ENCODE measurements at regions not wholly inside any gene's neighbourhood (a gene's known extent, or its start where the extent isn't known, plus 50 kb on each side); places are given as distances from the start of the nearest gene placed in this dataset.

DNA sequence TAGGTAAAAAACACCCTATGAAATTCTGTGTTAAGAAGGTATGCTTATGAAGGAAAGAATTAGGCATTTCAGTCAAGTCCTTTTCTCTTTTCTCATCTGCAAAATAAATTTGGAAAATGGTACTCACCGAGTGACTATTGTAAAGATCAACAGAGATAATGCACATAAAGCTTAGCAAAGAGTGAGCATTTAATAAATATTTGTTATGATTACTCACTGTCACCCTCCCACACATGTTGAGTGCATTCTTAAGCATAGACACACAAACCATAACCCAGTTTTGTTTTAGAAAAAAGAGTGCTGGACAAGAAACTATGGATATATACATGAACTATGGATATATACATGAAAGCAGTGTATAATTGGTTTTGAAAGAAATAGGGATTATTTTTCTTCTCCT, 54.7 kb upstream of the PRLR start:
- Histone ChIP-seq H3K9me3 (ENCODE audit: control insufficient read depth, insufficient read depth, low read length) (no peaks in the 10 kb centered on the region), H2AK9ac (replicated peaks; ENCODE audit: low read depth, low read length, poor library complexity) (no peak overlapping the region), H3K4me3 (ENCODE audit: insufficient read depth, low read depth, low read length) (no peak overlapping the region), H2AK5ac (ENCODE audit: low read depth, low read length) (no peak overlapping the region), H4K8ac (ENCODE audit: low read depth in 2 of 2, low read length in 2 of 2) (no peak overlapping the region), H4K20me1 (ENCODE audit: insufficient read depth, low read length) (no peaks in the 10 kb centered on the region), H2AFZ (replicated peaks; ENCODE audit: low read length, poor library complexity) (no peak overlapping the region), H3K23ac (ENCODE audit: low read depth, low read length) (no peak overlapping the region), H3K56ac (ENCODE audit: extremely low read depth, insufficient read depth, low read length) (no peak overlapping the region), H3K27ac (ENCODE audit: insufficient read depth, low read length) (no peak overlapping the region), H2BK120ac (ENCODE audit: low read depth, low read length) (no peak overlapping the region), H3K27me3 (ENCODE audit: control insufficient read depth, insufficient read depth, low read length) (no peaks in the 10 kb centered on the region), H2BK20ac (ENCODE audit: low read depth, low read length) (no peak overlapping the region), H4K91ac (ENCODE audit: insufficient read depth, low read depth, low read length) (no peak overlapping the region), H3K36me3 (ENCODE audit: control insufficient read depth, insufficient read depth, low read length) (no peaks in the 10 kb centered on the region), H3K4ac (ENCODE audit: low read depth, low read length) (no peak overlapping the region), H3K18ac (ENCODE audit: low read depth, low read length) (no peak overlapping the region), H4K5ac (ENCODE audit: low read depth, low read length) (no peak overlapping the region), H3K9me1 (ENCODE audit: insufficient read depth, low read length) (no peaks in the 10 kb centered on the region), H3K14ac (replicated peaks; ENCODE audit: low read depth, low read length) (no peak overlapping the region), H3K9ac (ENCODE audit: low read depth, low read length) (no peak overlapping the region), H2BK5ac (ENCODE audit: low read depth, low read length, poor library complexity, severe bottlenecking) (no peak overlapping the region), H3K79me1 (ENCODE audit: low read depth in 1 of 2, low read length in 2 of 2) (no peaks in the 10 kb centered on the region), H3K4me2 (ENCODE audit: low read depth, low read length) (no peak overlapping the region), H3K4me1 (ENCODE audit: control insufficient read depth, insufficient read depth, low read length) (no peaks in the 10 kb centered on the region), H2BK15ac (ENCODE audit: low read depth, low read length) (no peak overlapping the region)
- WGBS, 2 experiments (ENCODE audit: extremely low coverage in 2 of 2, insufficient read length in 1 of 2), result no CpG with 5 or more reads among the region's 1 CpG
- TF ChIP-seq BHLHE40 (IDR thresholded peaks at IDR 0.05; ENCODE audit: low read depth, low read length) (no peak), MAFK (IDR thresholded peaks at IDR 0.05; ENCODE audit: low read depth, low read length) (no peak), RAD21 (IDR thresholded peaks at IDR 0.05; ENCODE audit: low read length) (no peak), CEBPB (IDR thresholded peaks at IDR 0.05; ENCODE audit: low read depth, low read length) (no peak), NFE2L2 (IDR thresholded peaks at IDR 0.05; ENCODE audit: low read depth, low read length) (no peak), SMC3 (IDR thresholded peaks at IDR 0.05; ENCODE audit: low read depth, low read length) (no peak)
- TF ChIP-seq, protein P1, sequence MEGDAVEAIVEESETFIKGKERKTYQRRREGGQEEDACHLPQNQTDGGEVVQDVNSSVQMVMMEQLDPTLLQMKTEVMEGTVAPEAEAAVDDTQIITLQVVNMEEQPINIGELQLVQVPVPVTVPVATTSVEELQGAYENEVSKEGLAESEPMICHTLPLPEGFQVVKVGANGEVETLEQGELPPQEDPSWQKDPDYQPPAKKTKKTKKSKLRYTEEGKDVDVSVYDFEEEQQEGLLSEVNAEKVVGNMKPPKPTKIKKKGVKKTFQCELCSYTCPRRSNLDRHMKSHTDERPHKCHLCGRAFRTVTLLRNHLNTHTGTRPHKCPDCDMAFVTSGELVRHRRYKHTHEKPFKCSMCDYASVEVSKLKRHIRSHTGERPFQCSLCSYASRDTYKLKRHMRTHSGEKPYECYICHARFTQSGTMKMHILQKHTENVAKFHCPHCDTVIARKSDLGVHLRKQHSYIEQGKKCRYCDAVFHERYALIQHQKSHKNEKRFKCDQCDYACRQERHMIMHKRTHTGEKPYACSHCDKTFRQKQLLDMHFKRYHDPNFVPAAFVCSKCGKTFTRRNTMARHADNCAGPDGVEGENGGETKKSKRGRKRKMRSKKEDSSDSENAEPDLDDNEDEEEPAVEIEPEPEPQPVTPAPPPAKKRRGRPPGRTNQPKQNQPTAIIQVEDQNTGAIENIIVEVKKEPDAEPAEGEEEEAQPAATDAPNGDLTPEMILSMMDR (conservative IDR thresholded peaks at IDR 0.05; ENCODE audit: low read depth, low read length), result no peak
- TF ChIP-seq, protein P2, sequence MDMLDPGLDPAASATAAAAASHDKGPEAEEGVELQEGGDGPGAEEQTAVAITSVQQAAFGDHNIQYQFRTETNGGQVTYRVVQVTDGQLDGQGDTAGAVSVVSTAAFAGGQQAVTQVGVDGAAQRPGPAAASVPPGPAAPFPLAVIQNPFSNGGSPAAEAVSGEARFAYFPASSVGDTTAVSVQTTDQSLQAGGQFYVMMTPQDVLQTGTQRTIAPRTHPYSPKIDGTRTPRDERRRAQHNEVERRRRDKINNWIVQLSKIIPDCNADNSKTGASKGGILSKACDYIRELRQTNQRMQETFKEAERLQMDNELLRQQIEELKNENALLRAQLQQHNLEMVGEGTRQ (IDR thresholded peaks at IDR 0.05; ENCODE audit: low read depth, low read length), result no peak
- in situ Hi-C loops (cut with MboI; ENCODE audit: low sequenced_read_pairs) (no loop called here), dilution Hi-C loops (cut with HindIII; ENCODE audit: low sequenced_read_pairs, unreplicated experiment) (no loop called here), intact Hi-C loops (cut with micrococcal nuclease) (no loop called here)
- DNase-seq, result no peak
- POLR2A ChIA-PET (ENCODE audit: unreplicated experiment), result no interaction called here
- BruUV-seq (replicated peaks), result no TSS peak
- ATAC-seq (ENCODE audit: low read depth), result no peak
- CTCF ChIA-PET, result no interaction called here

Measured in IMR-90 (cell line).